GM21367 (cell line): ENCODE measurements at regions not wholly inside any gene's neighbourhood (a gene's known extent, or its start where the extent isn't known, plus 50 kb on each side); places are given as distances from the start of the nearest gene placed in this dataset.

ENCODE experiments used
- ATAC-seq: cut with Tn5 transposase; IDR thresholded peaks from one replicate; pipeline ENCODE4 v1.9.1; 2021; ENCODE audit not compliant: unreplicated experiment

DNA sequence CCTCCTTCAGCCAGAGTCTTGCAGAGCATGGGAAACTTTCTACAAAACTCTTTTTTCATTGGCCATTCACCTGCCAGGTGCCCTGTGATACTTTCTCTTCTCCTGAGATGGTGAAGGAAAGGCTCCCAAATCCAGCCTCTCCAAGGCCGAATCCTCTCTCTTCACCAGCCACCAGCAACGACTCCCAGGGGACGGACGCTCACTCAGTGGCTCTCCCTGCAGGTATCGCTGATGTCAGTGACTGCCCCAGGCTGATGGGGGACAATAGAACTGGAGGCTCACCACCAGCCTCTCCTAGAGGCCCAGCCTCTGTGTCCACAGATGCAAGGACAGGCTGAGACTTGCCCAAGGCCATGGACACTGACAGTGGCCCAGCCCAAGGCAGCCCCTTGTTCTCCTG, 204.1 kb downstream of the BCL11B start:
- ATAC-seq = no peak

- ATAC-seq = no peak
Measured at GRCh38 chr14:99069946-99070345, 202.1 kb downstream of the BCL11B start.

- ATAC-seq = no peak
Measured at GRCh38 chr14:99072433-99072832, 199.6 kb downstream of the BCL11B start.

GRCh38 chr14:99072956-99073355, 199.0 kb downstream of the BCL11B start:
- no peak for ATAC-seq

- no peak for ATAC-seq
Measured at GRCh38 chr14:99073431-99073830, 198.6 kb downstream of the BCL11B start.

GRCh38 chr14:99075061-99075460, 196.9 kb downstream of the BCL11B start:
- ATAC-seq = no peak

DNA sequence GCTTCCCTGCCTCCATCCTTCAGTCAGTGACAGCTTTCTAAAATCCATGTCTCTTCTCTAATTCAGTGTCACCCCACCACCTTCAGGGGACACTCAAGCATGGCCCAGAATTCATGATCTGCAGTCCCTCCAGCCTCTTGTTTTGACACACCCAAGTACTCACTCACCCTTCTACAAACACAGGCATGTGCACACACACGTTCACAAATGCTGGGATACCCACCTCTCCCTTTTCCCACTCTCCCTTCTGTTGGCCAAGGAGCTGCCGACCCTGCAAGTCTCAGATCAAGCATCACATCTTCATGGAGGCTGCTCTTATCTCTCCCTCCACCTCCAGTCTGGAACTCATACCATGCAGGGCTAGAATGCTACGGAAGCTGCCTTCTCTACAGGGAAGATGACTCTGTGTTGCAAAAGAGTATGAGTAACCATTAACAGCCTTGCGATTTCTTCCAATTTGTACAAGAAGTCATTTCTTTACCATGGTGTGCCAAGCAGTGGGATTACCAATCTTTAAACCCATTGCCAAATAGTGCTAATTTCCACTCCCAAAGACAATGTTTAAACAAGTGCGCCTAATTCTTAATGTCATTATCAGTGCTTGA, 196.1 kb downstream of the BCL11B start:
- no peak for ATAC-seq

GRCh38 chr14:99077076-99077843, 194.7 kb downstream of the BCL11B start:
- ATAC-seq = no peak

DNA sequence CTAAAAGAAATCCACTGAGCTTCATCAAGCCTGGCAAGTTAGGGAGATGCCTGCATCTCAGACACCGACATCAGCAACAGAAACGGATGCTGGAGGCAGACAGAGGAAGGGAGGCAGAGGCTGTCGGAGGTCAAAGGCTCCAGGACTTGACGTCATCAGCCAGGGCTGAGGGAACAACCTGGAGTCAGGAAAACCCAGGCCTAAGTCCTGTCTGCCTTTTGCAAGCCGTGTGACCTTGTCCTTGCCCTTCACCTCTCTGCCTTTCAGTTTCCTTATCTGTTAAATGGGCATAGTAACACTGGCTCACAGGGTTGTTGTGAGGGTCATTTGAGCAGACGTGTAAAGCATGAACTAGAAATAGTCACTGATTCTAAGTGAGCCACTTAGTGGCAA, 194.2 kb downstream of the BCL11B start:
- no peak for ATAC-seq

- no peak for ATAC-seq
Measured at GRCh38 chr14:99078426-99078825, 193.6 kb downstream of the BCL11B start.

DNA sequence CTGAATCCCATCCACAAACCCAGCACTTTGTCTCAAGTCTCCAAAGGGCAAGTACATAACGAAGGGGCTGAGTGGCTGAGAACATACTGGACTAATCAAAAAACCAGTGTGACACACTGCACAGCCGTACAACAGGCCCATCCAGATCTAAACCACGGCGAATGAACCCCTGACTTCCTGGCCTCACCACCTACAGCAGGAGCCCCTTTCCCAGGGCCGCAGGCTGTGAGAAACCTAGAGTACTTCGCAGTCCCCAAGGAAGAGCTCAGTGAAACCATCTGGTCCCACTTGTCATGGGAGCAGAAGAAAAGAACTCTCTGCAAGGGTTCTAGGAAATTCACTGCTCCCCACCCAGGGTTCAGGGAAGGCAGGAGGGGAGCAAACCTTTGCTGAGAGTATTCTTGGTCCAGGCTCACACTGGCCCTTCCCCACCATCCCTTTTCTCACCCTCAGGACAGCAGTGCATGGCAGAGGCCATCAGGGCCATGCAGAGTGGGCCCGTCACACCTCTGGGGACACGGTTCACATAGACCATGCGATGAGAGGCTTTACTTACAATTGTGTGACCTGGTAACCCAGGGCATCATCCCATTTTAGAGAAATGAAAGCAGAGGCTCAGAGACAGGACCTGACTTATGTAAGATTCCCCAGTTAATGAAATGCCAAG, 192.8 kb downstream of the BCL11B start:
- no peak for ATAC-seq

GRCh38 chr14:99080306-99080705, 191.7 kb downstream of the BCL11B start:
- ATAC-seq = no peak

DNA sequence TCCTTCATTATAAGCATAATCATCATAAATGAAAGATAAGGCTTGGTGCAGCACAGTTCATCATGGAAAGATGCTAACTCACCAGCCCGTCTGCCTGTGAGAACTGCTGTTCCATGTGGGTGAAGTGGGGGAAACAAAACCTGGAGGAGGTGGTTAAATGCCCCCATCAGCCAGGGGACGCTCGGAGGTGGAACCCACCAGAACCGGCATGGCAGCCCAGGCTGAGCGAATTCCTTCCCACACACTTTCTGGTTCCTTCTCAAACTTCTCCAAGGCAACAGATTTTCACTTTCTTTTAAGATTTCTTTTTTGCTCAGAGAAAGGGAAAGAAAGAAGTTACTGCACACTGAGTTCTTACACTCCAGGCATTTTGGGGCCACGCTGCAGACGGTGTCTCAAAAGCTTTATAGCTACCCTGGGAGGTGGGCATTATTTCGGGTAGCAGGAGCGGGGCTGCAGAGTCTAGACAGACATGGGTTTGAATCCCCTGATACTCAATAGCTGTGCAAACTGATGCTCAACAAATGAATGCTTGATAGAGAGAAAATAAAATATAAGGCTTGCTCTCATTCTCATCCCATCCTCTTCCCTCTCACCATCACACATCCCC, 190.7 kb downstream of the BCL11B start:
- ATAC-seq = no peak

GRCh38 chr14:99081880-99082279, 190.1 kb downstream of the BCL11B start:
- ATAC-seq = no peak

DNA sequence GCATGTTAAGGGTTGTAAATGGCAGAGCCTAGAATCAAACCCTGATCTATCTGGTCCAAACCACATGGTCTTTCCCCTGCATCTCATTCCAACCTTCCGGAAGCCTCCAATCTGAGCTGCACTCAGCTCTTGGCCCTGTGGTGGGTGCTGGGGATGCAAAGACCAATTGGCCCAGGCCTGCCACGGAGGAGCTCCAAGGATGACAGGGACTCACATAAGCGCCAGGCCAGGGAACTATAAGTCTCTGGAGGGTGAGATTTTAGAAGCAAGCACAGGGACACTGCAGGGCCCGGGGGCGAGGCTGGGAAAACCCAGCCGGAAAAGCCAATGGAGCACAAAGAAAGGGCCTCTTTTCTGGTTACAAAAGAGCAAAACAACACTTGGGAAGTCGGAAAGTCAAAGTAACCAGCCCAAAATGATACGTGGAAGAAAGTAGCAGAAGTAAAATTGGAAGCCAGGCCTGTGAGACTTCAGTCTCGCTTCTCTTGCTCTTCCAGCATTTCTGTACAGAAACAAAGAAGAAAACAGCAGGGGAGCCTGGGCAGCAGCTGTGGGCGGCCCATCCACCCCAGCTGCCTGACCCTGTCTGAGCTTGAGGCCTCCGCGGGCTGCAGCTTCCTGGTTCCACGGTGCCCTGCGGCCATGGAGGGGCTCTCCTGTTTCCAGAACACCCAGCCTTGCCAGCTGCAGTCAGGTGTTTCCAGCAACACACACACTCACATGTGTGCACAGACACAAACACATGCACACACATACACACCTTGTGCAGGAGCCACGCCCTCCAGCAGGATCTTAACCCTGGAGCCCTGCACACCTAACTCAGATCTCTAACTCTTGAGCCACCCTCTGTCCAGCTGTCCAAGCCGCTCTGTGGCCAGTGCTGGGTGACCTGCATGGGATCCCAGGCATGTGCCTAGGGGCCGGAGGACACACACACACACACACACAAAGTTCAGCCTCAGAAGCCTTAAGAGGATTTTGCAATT, 178.2 kb downstream of the BCL11B start:
- ATAC-seq = no peak

DNA sequence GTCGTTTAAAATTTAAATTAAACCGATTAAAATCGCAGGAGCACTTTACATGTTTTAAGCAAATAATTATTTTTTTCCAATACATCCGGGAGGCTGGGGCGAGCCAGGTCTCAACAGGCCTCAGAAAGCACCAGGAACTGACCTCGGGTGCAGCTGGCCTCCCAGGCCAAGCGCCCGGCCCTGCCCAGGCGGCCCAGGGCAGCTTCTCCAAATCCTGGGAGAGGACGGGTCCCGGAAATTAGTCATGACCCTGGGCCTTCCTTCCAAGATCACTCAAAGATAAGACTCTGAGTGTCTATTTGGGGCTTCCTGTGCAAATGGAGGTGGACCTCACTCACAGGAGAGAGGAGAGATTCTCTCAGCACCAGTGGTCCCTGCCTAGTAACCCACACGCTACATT, 177.1 kb downstream of the BCL11B start:
- ATAC-seq = no peak

DNA sequence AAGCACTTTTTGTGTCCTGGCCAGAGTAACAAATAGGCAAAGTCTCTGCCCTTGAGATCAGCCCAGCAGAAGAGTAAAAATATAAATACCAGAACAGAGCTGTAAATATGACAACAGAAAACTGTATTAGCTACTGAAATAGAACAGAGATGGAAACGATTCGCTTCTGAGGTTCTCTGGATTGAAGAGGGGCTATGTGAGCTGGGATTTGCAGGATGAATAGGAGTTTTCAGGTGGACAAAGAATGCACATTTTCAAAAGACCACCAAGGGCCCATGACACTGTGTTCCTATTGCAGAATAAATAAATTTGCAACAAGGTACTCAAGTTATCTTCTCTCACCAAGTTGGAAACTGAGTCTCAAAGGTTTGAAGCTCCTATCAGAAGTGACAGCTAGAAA, 176.6 kb downstream of the BCL11B start:
- ATAC-seq = no peak

GRCh38 chr14:99098199-99098598, 173.8 kb downstream of the BCL11B start:
- no peak for ATAC-seq

- ATAC-seq = no peak
Measured at GRCh38 chr14:99099051-99099787, 172.8 kb downstream of the BCL11B start.
